Activated CD8-positive, alpha-beta T cell treated with anti-CD3 and anti-CD28 coated beads for 36 hours (primary cell): ENCODE measurements at regions not wholly inside any gene's neighbourhood (a gene's known extent, or its start where the extent isn't known, plus 50 kb on each side); places are given as distances from the start of the nearest gene placed in this dataset.
"Not testable (repeated sequence)": the region's sequence is repeated elsewhere in the genome, so short reads cannot be mapped to it uniquely, and the experiment has no call there.

Experiments used
- ATAC-seq: fragments of 200-7000 bp; cut with Tn5 transposase; one replicate; pipeline ENCODE4 v1.10.0; 2021; ENCODE audit warnings: mild to moderate bottlenecking, moderate library complexity
- CTCF ChIA-PET: fragments of 350-600 bp; sonication (Branson Sonifier 250); formaldehyde crosslinking; loops from one replicate; lab custom pipeline; 2021; ENCODE audit warnings: antibody characterized with exemption; lab: Charles Lee
- POLR2A ChIA-PET: fragments of 350-600 bp; sonication (Branson Sonifier 250); formaldehyde crosslinking; loops from one replicate; lab custom pipeline; 2021; ENCODE audit warnings: antibody characterized with exemption; lab: Charles Lee
- DNase-seq: peaks from one replicate; pipeline ENCODE4 v3.0.0-alpha.2; 2020
- H3K27ac Mint-ChIP-seq: one replicate; pipeline ENCODE4 v1.8.0; 2021; ENCODE audit warnings: mild to moderate bottlenecking, mixed read lengths
- H3K27me3 Mint-ChIP-seq: one replicate; pipeline ENCODE4 v1.8.0; 2021; ENCODE audit warnings: mixed read lengths
- H3K36me3 Mint-ChIP-seq: one replicate; pipeline ENCODE4 v1.8.0; 2021; ENCODE audit warnings: low read depth, mixed read lengths
- H3K4me1 Mint-ChIP-seq: one replicate; pipeline ENCODE4 v1.8.0; 2021; ENCODE audit warnings: low read depth, mixed read lengths
- H3K4me3 Mint-ChIP-seq: one replicate; pipeline ENCODE4 v1.8.0; 2021; ENCODE audit warnings: mild to moderate bottlenecking, moderate library complexity, mixed read lengths
- H3K9me3 Mint-ChIP-seq: one replicate; pipeline ENCODE4 v1.8.0; 2021; ENCODE audit warnings: mixed read lengths
- intact Hi-C: fragments of 100-400 bp; cut with micrococcal nuclease; formaldehyde crosslinking; loops from one replicate; pipeline ENCODE4 v1.10.0; 2022
- TF ChIP-seq, protein P1 (sequence below): fragments of 200-600 bp; IDR thresholded peaks from one replicate; pipeline ENCODE4 v1.8.0; 2022; ENCODE audit warnings: antibody characterized with exemption, mild to moderate bottlenecking

DNA sequence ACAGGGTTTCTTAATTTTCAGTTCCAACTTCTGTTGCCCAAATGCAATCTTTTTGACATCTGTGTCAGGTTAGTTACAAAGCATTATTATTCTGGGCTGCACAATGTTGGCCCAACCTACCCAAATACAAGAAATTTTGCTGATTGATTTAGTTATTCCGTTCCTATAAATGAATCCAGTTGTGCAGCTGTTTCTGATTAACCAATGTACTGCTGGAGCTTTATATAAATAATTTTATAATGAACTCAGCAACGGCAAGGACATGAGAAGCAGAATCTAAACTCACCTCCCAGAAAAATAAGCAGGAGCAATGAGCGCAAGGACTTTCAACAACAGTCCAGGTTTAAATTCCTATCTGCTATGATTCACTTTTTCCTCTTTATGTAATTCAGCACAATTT is 76.3 kb upstream of the WIPF1 start:
- intact Hi-C loops = no loop called here
- TF ChIP-seq, protein P1, sequence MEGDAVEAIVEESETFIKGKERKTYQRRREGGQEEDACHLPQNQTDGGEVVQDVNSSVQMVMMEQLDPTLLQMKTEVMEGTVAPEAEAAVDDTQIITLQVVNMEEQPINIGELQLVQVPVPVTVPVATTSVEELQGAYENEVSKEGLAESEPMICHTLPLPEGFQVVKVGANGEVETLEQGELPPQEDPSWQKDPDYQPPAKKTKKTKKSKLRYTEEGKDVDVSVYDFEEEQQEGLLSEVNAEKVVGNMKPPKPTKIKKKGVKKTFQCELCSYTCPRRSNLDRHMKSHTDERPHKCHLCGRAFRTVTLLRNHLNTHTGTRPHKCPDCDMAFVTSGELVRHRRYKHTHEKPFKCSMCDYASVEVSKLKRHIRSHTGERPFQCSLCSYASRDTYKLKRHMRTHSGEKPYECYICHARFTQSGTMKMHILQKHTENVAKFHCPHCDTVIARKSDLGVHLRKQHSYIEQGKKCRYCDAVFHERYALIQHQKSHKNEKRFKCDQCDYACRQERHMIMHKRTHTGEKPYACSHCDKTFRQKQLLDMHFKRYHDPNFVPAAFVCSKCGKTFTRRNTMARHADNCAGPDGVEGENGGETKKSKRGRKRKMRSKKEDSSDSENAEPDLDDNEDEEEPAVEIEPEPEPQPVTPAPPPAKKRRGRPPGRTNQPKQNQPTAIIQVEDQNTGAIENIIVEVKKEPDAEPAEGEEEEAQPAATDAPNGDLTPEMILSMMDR = no peak
- CTCF ChIA-PET = interaction anchor here (1.0 to 3.9 kb wide), 3 partner anchors 13 to 96 kb away, joined by 3 to 19 read pairs (median 4); no protein-coding TSS in a partner anchor
- H3K4me3 Mint-ChIP-seq = no peak overlapping the region
- no peak overlapping the region for H3K27ac Mint-ChIP-seq
- POLR2A ChIA-PET = interaction anchor here (0.7 to 1.8 kb wide), 3 partner anchors 11 to 79 kb away, joined by 3 to 4 read pairs (median 3); no protein-coding TSS in a partner anchor
- DNase-seq (no peak), ATAC-seq (no peak)
- no peaks in the 10 kb centered on the region for H3K27me3 Mint-ChIP-seq
- peaks cover 17% of the 10 kb centered on the region for H3K9me3 Mint-ChIP-seq
- H3K36me3 Mint-ChIP-seq = peaks cover 42% of the 10 kb centered on the region
- H3K4me1 Mint-ChIP-seq = peaks cover 30% of the 10 kb centered on the region

DNA sequence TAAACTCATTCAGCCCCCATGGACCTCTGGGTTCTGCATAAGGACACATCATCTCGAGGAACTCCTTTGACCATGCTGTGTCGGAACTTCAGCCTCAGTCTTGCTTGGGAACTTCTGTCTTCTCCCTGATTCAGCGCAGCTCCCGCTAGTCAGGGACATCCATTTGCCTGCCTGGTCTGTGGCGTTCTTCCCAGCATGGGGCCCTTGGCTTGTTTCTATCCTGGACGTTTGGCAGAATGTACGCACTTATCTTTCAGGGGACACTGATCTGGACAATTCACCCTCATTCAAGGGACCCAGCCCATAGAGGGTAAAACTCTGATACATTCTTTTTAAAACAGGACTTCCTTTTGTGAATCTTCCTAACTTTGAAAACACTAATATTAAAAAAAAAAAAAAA is 75.8 kb upstream of the WIPF1 start:
- Mint-ChIP-seq H3K4me1 (peaks cover 27% of the 10 kb centered on the region), H3K36me3 (peaks cover 42% of the 10 kb centered on the region)

DNA sequence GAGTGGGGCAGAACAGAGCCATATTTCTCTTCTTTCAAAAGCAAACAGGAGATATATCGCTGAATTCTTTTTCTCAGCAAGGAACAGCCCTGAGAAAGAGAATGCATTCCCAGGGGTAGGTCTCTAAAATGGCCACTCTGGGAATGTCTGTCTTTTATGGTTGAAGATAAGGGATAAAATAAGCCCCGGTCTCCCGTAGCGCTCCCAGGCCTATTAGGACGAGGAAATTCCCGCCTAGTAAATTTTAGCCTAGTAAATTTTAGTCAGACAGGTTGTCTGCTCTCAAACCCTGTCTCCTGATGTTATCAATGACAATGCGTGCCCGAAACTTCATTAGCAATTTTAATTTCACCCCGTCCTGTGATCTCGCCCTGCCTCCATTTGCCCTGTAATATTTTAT is 73.9 kb upstream of the WIPF1 start:
- POLR2A ChIA-PET, DNase-seq, H3K27ac Mint-ChIP-seq, H3K27me3 Mint-ChIP-seq, ATAC-seq, H3K4me3 Mint-ChIP-seq, intact Hi-C loops: not testable (repeated sequence)
- H3K36me3 Mint-ChIP-seq = peaks cover 34% of the 10 kb centered on the region
- CTCF ChIA-PET = interaction anchor here (3.9 kb wide), 1 partner anchor 16 kb away, joined by 19 read pairs; no protein-coding TSS in a partner anchor
- H3K9me3 Mint-ChIP-seq = peaks cover 17% of the 10 kb centered on the region
- H3K4me1 Mint-ChIP-seq = peaks cover 26% of the 10 kb centered on the region

More for the DNA sequence above, 75.8 kb upstream of the WIPF1 start:
- DNase-seq (no peak), ATAC-seq (no peak)
- Mint-ChIP-seq H3K4me3 (no peak overlapping the region), H3K27ac (no peak overlapping the region), H3K9me3 (peaks cover 17% of the 10 kb centered on the region), H3K27me3 (no peaks in the 10 kb centered on the region)
- POLR2A ChIA-PET = interaction anchor here (0.8 to 1.8 kb wide), 2 partner anchors 11 to 79 kb away, joined by 3 to 4 read pairs; no protein-coding TSS in a partner anchor
- TF ChIP-seq, protein P1 = no peak
- intact Hi-C loops = no loop called here
- CTCF ChIA-PET = interaction anchor here (1.3 to 3.9 kb wide), 2 partner anchors 14 to 96 kb away, joined by 4 to 19 read pairs; no protein-coding TSS in a partner anchor

DNA sequence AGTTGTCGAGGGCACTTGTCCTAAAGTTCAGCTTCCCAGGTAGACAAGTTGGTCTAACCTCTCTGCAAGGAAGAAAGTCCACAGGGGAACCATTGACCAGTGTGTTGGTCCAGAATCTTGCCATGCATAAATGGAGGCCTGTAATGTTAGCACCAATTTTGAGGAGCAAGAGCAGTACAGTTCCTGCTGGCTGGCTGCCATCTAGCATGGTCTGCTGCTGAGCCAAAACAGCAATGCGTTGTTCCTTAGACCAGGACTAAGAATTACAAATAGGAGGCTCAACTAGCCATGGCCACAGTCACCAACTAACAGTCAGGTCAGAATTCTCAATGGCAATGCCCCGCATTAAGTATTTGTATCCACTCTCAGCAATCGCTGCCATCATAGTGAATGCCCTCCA is 72.8 kb upstream of the WIPF1 start:
- TF ChIP-seq, protein P1 = no peak
- H3K9me3 Mint-ChIP-seq = peaks cover 17% of the 10 kb centered on the region

DNA sequence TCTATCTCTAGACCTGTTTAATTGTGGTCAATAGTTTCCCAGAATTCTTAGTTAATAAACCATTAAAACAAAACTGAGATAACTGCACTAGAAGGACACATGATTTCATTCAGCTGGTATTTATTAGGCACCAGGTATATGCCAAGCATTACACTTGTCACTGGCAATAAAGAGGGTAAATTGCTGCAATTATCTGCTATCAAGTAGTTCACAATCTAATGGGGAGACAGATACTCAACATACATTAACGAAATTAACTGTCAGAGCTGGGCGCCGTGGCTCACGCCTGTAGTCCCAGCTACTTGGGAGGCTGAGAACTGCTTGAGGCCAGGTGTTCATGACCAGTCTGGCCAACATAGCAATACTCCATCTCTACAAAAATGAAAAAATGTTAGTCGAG is 71.7 kb upstream of the WIPF1 start:
- Mint-ChIP-seq H3K27me3 (no peaks in the 10 kb centered on the region), H3K4me3 (no peak overlapping the region), H3K36me3 (peaks cover 22% of the 10 kb centered on the region), H3K27ac (no peak overlapping the region), H3K4me1 (peaks cover 23% of the 10 kb centered on the region), H3K9me3 (peaks cover 17% of the 10 kb centered on the region)
- TF ChIP-seq, protein P1 = no peak
- no peak for ATAC-seq
- intact Hi-C loops = no loop called here
- DNase-seq = no peak
- ChIA-PET CTCF (interaction anchor here (0.8 to 1.5 kb wide), 6 partner anchors 9 to 91 kb away, joined by 3 to 8 read pairs (median 4); no protein-coding TSS in a partner anchor), POLR2A (interaction anchor here (1.3 kb wide), 2 partner anchors 12 to 34 kb away, joined by 5 to 6 read pairs; no protein-coding TSS in a partner anchor)

More for the DNA sequence above, 72.8 kb upstream of the WIPF1 start:
- POLR2A ChIA-PET = interaction anchor here (1.0 to 1.3 kb wide), 2 partner anchors 18 to 36 kb away, joined by 3 to 5 read pairs; no protein-coding TSS in a partner anchor
- peaks cover 28% of the 10 kb centered on the region for H3K36me3 Mint-ChIP-seq
- no peak overlapping the region for H3K4me3 Mint-ChIP-seq
- peaks cover 23% of the 10 kb centered on the region for H3K4me1 Mint-ChIP-seq
- no peak for DNase-seq
- H3K27ac Mint-ChIP-seq = no peak overlapping the region
- no peaks in the 10 kb centered on the region for H3K27me3 Mint-ChIP-seq
- CTCF ChIA-PET = interaction anchor here (0.8 kb wide), 2 partner anchors 27 to 67 kb away, joined by 3 read pairs; no protein-coding TSS in a partner anchor
- no peak for ATAC-seq
- intact Hi-C loops = no loop called here
